HG03469 (cell line): ENCODE measurements at regions not wholly inside any gene's neighbourhood (a gene's known extent, or its start where the extent isn't known, plus 50 kb on each side); places are given as distances from the start of the nearest gene placed in this dataset.

Experiments used
- ATAC-seq: cut with Tn5 transposase; IDR thresholded peaks from one replicate; pipeline ENCODE4 v1.9.1; 2021; ENCODE audit warnings: mild to moderate bottlenecking, moderate library complexity, moderate number of reproducible peaks; ENCODE audit not compliant: unreplicated experiment

DNA sequence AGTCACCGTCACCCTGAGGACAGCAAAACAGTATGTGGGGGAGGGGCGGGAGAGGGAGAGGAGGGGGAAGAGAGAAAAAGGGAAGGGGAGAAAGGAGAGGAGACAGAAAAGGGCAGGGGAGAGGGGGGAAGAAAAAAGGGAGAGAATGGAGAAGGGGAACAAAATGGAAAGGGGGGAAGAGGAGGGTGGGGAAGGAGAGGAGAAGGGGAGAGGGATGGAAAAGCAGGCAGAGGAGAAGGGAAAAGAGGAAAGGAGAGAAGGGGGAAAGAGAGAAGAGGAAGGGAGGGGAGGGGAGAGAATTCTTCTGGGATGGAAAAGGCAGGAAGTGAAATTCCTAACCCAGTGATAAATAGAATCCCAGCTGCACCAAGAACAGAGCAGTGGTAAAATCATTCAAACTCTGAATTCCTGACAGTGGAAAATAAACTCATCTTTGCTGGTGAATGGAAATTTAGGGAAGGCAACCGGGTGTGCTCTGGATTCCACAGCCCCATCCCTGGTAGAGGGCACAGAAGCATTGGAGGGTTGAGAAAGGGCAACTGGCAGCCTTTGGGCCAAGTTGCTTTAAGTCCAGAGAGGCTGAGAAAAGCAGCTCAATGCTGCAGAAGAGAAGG lies 244.2 kb downstream of the BCOR start:
- ATAC-seq: no peak

DNA sequence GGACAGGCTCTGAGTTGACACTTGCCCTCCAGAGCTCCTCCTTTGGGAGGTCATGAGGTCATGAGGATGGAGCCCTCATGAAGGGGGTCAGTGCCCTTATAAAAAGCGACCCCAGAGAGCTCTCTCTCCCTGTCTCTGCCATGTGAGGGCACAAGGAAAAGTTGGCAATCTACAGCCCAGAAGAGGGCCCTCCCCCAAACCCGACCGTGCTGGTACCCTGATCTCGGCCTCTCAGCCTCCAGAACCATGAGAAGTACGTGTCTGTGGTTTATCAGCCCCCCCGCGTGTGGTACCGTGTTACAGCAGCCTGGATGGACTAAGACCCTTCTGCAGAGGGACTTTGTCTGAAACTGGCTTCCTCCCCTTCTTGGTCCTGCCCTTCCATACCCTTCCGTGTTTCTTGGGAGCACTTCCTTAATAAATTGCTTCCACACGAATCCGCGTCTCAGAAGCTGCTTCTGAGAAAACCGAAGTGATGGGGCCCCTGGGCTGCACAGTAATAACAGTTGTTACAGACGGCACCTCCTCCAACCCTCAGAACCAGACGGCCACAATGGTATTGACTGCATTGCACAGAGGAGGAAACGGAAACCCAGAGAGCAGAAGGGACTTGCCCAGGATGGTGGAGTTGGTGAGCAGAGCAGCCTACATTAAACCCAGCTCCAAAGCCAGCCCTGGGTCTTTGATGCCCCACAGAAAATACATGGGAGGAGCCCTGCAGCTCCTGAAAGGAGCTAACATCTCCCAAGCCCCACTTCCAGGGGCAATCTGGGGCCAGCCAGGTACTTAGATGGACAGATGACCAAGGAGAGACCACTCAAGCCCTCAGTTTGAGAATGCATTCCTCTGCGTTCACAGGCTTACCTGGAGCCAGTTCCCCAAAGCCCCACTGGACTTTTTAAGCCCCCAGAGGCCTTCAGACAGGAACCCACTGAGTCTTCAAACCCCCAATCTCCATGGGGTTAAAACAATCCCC lies 242.7 kb downstream of the BCOR start:
- ATAC-seq: peak; percentile 62

DNA sequence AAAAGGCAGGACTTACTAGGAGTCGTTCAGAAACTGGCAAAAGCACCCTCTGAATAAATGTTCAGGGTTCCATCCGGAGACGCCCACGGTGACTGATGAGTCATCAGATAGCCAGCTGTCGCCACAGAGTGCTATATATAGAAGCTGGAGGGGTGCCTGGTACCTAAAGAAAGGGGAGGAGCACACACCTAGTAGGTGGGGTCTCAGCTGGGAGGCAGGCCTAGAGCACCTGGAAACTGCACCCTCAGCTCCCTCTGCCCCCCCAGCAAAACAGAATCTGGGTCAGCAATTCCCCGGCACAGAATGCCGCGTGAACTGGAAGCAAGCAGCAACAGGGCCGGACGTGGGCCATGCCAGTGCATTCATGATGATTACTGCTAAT lies 242.0 kb downstream of the BCOR start:
- ATAC-seq: peak; percentile 35

DNA sequence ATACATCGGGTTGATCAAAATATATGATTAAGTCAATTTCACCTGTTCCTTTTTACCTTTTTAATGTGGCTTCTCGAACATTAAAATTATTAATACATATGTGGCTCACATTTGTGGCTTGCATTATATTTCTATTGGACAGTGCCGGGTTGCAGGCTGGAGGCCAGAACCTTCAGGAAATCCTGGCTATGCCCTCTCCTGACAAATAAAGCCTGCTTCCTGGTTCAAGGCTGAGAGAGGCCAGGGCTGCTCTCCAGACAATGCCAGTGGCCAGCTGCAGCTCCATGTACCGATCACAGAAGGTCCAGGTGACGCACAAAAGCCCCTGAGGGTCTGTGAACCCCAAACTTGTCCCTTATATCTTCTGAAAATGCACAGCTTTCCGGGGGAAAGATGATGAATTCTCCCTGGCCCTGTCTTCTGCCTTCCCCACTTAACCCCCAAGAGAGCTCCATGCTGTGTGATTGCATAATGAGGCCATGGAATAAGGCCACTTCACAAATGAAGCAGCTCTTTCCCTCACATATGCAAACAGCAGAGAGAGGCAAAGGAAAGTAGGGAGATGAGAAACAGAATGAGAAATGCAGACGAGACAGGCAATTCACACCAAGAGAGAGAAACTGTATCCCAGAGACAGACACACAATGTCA lies 241.2 kb downstream of the BCOR start:
- no peak for ATAC-seq

DNA sequence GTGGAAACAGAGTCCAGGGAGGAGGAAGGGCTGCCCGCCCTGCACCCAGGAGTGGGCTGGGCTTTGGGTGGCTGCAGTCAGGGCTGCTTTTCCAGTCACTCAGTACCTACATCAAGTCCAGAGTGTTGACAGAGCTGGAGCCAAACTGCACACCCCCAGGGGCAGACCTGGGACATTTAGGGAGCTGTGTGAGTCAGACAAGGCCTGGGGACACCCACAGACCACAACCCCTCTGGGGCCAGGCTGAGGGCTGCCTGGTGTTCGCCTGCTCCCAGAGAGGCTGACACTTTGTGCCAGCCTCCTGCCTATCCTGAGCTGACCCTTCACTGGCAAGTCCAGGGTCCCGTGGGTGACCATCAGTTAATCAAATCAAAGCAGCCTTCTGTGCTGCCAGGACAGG lies 240.0 kb downstream of the BCOR start:
- ATAC-seq: no peak

DNA sequence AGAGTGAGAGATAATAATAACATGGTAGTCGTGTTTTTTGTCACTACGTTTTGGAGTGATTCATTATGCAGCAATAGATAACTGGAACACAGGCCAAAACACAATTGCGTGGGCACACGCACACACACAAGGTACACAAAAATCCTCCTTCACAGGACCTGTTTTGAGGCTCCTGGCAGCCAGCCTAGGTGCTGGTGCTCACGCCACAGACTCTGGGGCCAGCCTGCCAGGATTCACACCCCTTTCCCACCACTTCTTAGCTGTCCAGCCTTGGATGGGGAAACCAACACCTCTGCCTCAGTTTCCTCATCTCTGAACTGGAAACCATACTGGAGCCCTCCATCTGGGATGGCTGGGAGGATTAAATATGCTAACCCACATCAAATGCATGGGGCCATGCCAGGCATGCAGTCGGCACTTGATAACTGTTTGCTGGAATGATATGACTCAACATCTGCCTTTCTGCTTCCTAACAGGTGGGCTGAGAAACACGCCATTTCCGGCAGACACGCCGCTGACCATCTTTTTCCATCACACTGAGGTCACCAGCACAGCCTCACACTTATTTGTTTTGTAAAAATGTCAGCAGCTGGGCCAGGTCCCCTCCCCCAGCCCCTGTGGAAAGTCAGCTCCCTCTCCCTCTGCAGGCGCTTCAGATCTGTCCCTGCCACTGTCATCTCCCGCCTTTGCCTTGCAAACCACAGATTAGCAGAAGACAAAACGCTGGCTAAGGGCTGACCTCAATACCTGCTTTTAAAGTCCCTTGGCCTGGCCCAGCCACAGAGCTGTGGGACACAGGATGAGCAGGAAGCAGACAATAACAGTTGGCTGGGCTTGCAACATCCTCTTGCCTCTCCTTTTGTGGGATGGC lies 237.5 kb downstream of the BCOR start:
- ATAC-seq: no peak

DNA sequence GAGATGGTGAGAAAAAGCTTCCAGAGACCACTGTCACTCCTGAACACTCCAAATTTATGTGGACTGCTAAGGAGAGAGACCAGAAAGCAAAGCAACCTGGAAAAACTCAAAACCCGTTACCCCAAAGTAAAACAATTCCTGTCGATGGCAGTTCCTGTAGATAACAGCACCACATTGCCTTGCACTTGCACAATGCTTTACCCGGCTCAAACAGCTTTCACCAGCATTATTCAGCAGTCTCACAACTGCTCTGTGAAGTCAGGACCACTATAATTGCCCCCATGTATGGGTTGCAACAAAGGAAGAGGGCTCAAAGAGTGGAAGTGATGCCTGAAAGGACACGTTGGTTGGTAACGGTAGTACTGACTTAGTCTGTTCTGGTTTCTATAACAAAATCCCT lies 234.8 kb downstream of the BCOR start:
- no peak for ATAC-seq

DNA sequence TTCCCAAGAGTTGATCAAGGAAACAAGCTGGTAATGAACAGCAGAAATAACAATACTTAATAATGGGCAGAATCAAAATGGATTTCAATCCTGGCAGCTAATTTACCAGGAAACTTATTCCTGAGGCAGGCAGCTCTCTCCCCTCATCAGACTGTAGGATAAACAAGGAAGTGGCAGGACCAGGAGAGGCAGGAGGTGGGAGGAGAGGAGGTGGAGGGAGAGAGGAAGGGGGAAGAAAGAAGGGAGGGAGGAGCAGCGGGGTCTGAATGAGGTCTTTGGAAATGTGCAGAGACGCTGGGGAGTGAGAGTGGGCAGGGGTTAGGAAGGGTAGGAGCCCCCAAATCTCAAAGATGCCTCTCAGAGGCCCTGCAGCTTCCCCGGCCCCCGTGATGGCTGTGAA lies 231.5 kb downstream of the BCOR start:
- no peak for ATAC-seq

DNA sequence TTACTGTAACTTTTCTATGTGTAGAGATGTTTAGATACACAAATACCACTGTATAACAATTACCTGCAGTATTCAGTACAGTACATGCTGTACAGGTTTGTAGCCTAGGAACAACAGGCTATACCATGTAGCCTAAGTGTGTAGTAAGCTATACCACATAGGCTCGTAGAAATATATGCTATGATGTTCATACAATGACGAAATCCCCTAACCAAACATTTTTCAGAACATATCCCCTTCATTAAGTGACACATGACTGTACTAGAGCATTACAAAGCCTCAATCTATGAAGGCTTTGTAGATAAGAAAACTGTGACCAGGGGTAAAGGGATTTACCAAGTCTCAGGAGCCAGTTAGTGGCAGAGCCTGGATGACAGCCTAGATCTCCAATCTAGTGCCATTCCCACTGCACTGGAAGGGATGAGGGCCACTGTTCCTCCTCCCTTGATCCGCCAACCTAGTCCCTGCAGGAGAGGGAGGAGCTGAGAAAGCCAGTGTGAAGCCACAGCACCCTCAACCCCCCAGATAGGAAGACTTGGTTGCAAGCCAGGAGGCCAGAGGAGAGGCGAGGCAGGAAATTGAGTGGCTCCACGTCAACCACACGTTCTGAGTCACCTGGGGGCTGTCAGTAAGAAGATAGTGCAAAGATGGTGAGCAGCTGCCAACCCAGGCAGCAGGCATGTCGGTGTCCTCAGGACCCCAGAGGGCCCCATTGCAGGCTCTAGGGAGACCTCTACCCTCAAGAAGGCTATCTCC lies 227.7 kb downstream of the BCOR start:
- no peak for ATAC-seq

DNA sequence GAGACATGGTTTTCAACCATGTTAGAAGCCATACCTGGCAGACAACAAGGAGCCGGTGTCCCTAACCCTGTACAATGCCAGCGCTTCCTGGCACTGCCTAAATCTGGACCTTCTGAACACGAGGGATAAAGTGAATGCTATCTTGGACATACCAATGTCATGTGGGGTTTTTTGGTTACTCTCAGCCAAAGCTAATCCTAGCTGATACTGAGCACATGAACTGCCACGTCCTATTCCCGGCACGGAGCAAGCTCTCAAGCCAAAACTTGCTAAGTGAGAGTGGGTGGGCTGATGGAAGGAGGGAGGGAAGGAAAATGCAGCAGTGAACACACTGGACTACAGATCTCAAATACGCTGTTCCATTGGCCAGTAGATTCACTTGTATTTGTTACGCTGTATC lies 226.1 kb downstream of the BCOR start:
- no peak for ATAC-seq

DNA sequence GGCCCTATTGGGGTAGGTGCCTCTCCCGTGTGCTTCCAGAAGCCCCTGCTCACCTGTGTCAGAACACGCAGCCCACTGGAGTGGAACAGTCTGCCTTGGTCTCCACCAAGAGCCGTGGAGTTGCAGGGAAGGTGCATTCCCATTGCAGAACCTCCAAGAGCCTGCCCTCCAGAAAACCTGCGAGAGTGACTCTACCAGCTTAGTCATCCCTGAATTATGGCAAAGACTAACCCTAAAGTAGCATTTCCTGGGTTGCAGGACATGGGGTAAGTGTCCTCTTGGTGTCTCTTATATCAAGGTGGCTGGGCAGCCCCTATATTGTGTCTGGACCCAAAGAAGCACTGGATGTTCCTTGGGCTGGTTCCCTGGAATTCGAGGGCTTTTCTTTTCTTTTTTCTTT lies 224.6 kb downstream of the BCOR start:
- ATAC-seq: no peak

DNA sequence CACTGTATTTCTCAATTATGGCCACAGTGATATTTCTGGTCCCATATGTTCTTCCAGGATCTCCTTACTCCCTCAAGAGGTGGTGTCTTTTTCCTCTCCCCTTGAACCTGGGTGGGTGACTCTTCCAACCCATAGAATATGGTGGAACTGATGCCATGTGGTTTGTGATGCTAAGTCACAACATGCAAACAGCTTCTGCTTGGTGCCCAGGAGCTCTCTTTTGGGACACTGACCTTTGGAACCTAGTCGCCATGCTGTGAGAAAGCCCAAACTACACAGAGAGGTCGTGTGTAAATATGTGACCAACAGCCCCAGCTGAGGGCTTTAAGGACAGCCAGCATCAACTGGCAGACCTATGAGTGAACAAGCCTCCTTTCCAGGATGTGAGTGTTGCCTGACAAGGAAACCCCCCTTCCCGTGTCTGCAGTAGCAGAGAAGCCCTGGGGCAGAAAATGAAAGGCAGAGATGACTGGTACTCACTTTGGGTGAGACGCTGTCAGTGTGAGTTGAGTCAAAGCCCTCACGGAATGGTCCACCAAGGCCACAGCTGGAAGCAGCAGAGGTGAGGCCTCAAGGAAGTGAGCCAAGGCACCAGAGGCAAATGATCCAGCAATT lies 223.4 kb downstream of the BCOR start:
- peak; percentile 89 for ATAC-seq

DNA sequence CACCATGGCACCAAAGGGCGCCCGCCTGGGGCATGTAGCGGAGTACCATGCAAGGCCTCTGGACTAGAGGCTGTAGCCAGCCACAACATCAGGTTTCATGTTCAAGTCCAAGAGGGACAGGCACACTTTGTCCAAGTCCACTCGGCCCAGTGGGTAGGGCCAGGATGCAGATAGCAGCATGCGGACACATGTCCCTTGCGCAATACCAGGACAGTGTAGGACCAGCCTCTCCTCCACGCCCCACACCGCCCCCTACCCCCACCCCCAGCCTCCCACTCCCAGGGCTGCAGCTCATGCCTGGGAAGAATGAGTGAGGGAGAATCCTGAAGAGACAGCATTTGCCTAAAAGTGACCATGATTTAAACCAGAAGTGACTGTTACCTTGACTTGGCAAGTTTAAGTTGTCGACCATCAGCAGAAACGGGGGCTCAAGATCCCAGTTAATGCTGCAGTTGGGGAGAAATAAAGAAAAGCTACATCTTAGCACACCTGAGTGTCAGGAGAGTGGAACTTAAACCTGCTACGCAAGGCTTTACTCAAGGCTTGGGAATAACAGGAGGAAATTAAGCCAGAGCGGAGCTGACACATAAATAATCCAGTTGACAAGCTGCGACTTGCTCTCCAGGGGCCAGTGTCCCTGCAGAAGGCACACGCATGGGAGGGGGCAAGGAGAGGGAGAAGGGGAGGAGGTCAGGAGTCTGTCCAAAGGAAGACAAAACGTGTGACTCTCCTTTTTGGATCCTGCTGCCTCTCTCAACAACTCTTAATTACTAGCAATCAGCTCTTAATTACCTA lies 221.7 kb downstream of the BCOR start:
- no peak for ATAC-seq

DNA sequence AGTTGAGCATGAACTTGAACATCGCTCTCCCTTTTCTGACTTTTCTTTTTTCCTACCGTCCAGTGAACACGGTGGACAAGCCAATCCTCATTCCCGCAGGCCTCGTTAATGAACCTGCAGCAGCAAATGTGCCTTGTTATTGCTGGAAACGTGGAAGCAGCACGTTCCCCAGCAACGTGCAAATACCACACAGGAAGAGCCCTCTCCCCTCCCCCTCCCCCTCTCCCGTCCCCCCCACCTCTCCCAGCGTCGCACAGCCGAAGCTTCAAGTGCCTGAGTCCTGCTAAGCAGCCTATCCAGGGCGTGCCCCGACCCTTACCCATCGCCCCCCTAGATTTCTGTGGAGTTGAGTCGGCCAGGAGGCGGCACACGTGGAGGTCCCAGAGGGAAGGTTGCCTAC lies 219.9 kb downstream of the BCOR start:
- ATAC-seq: no peak

DNA sequence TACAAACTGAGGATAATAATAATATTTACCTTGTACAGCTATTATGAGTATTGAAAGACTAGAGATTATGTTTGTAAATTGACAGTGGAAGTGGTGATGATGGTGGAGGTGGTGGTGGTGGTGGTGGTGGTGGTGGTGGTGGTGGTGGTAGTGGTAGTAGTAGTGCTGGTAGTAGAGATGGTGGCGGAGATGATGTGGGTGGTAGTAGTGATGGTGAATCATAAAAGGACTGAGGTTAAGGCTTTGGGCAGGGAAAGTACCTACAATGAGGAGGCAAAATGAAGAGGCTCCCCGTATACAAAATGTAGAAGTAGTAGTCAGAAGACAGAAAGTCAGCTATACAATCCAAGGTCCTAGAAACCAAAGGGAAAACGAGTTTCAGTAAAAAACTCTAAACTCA lies 214.1 kb downstream of the BCOR start:
- no peak for ATAC-seq

DNA sequence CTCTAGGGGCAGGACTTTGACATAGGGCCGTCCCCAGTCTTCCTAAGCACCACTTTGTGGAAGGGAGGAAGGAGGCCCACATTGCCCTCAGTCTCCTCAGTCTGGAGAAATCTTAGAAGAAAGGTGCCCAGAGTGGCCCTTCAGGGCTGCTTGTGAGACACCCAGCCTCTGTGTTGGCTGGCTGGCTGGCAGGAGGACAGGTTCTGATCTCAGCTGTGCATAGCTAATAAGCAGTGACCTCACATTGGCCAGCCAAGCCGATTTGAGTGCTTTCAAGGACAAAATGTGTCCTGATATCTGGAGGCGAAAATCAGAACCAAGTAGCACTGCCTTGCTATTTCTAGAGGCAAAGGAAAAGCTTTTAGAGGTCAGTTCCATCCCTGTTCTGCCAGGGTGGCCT lies 211.5 kb downstream of the BCOR start:
- no peak for ATAC-seq

DNA sequence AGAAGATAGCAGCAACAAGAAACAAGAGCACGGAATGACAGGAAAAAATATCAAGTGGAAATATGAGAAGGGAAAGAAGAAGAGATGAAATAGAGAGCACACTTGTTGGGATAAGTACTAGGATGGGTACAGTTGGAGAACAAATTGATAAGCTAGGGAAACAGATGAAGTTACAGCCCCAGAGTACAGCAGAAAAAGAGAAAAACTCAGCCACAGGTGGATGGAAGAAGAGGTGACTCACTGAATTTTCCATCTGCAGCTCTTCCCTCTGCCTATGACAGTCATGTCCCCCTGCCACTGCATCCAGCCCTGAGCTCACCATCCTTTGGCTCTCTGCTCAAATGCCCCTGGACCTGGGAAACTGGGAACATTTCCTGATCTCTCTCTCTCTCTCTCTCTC lies 209.0 kb downstream of the BCOR start:
- no peak for ATAC-seq

DNA sequence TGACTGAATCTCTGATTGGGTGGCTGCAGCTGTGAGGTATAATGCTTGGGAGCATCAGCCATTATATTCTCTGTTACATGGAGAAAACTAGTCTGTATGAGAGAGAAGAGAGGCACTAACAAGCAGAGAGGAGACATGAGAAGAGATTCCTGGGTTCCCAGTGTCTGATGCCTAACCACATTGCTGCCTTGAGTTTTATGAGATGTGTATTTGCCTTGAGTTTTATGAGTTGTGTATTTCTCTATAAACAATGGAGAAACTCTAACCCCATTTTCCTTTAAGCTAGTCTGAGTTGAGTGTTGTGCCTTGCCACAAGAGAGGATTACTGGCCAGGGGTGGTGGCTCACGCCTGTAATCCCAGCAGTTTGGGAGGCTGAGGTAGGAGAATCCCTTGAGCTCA lies 208.1 kb downstream of the BCOR start:
- ATAC-seq: no peak

DNA sequence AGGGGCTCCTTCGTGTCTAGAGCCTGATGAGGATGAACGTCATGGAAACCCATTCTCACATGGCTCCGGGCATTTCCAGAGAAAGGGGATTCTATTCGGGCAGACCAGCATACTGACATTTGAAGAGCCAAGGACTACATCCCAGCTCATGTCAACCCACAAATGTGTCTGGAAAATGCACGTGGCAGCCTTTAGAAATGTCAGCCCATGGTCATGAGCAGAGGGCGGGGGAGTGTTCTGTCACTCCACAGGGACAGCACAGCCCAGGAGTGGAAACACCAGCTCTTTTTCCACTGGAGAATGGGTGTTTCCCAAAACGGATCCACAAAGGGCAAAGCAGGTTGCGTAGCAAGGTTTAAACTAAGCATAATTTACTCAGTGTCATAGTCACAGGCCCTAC lies 207.0 kb downstream of the BCOR start:
- ATAC-seq: no peak
